SK-N-SH (cell line): ENCODE measurements at regions not wholly inside any gene's neighbourhood (a gene's known extent, or its start where the extent isn't known, plus 50 kb on each side); places are given as distances from the start of the nearest gene placed in this dataset.

Experiments
- CTCF ChIA-PET: fragments of 300-600, 350-600 bp; formaldehyde crosslinking; extraction: SDS; loops from one replicate; lab custom pipeline; 2021; lab: Yijun Ruan, JAX
- POLR2A ChIA-PET: fragments of 350-600 bp; sonication (Branson Sonifier 250); formaldehyde crosslinking; extraction: SDS; loops from one replicate; lab custom pipeline; 2020; ENCODE audit warnings: antibody characterized with exemption, inconsistent platforms; lab: Yijun Ruan, JAX
- DNase-seq: peaks from one replicate; pipeline ENCODE4 v3.0.0; 2012
- H2AFZ ChIP-seq: fragments of 200-600 bp; sonication (generic); 2 replicates; pipeline ENCODE4 v1.8.1; 2016; ENCODE audit warnings: antibody characterized with exemption, mild to moderate bottlenecking, low read depth
- H3F3A ChIP-seq: fragments of 200-600 bp; sonication (generic); replicated peaks from 2 replicates; pipeline ENCODE3; 2016; ENCODE audit warnings: antibody characterized with exemption, mild to moderate bottlenecking; ENCODE audit not compliant: insufficient read depth
- H3K27ac ChIP-seq, 2 experiments: fragments of 200-500 bp in 1 of 2; fragments of 200-600 bp in 1 of 2; sonication (Bioruptor generic) in 1 of 2; sonication (generic), shearing (Covaris generic) in 1 of 2; 2 replicates each; pipeline versions ENCODE4 v1.5.1 to v1.6.1; 2014 to 2016; ENCODE audit warnings: low read depth in 2 of 2, inconsistent platforms in 1 of 2, low read length in 1 of 2, mild to moderate bottlenecking in 1 of 2, mixed read lengths in 1 of 2
- H3K27me3 ChIP-seq: fragments of 200-600 bp; sonication (generic), shearing (Covaris generic); 2 replicates; pipeline ENCODE4 v1.6.1; 2016; ENCODE audit warnings: mixed run types; ENCODE audit not compliant: insufficient read depth
- H3K36me3 ChIP-seq, 2 experiments: fragments of 200-500 bp in 1 of 2; fragments of 200-600 bp in 1 of 2; sonication (Bioruptor generic) in 1 of 2; sonication (generic) in 1 of 2; replicated peaks in 1 of 2; 2 replicates each; pipeline versions ENCODE3 to v1.5.1; 2014 to 2016; ENCODE audit warnings: low read length in 1 of 2, mild to moderate bottlenecking in 1 of 2; ENCODE audit not compliant: insufficient read depth in 2 of 2, control insufficient read depth in 1 of 2
- H3K4me1 ChIP-seq, 2 experiments: fragments of 200-500 bp in 1 of 2; fragments of 200-600 bp in 1 of 2; sonication (Bioruptor generic) in 1 of 2; sonication (generic), shearing (Covaris generic) in 1 of 2; 2 replicates each; pipeline versions ENCODE4 v1.5.1 to v1.6.1; 2014 to 2016; ENCODE audit warnings: low read depth in 1 of 2, low read length in 1 of 2, mixed run types in 1 of 2; ENCODE audit not compliant: insufficient read depth in 2 of 2, control insufficient read depth in 1 of 2
- H3K4me2 ChIP-seq: fragments of 200-600 bp; sonication (generic), shearing (Covaris generic); 2 replicates; pipeline ENCODE4 v1.6.1; 2017; ENCODE audit warnings: mixed run types
- H3K4me3 ChIP-seq, 2 experiments: fragments of 200-500 bp in 1 of 2; fragments of 200-600 bp in 1 of 2; sonication (Bioruptor generic) in 1 of 2; sonication (generic), shearing (Covaris generic) in 1 of 2; 2 replicates each; pipeline versions ENCODE4 v1.5.1 to v1.8.1; 2014 to 2016; ENCODE audit warnings: low read depth in 2 of 2, inconsistent platforms in 1 of 2, low read length in 1 of 2, mild to moderate bottlenecking in 1 of 2, mixed read lengths in 1 of 2, moderate library complexity in 1 of 2
- H3K79me2 ChIP-seq: fragments of 200-600 bp; sonication (generic); 2 replicates; pipeline ENCODE4 v1.8.1; 2017; ENCODE audit warnings: mild to moderate bottlenecking; ENCODE audit not compliant: insufficient read depth
- H3K9ac ChIP-seq: fragments of 200-600 bp; sonication (generic); 2 replicates; pipeline ENCODE4 v1.6.1; 2017; ENCODE audit warnings: mixed run types
- H3K9me2 ChIP-seq: fragments of 200-600 bp; sonication (generic); 2 replicates; pipeline ENCODE4 v1.6.1; 2017; ENCODE audit warnings: mixed run types
- H3K9me3 ChIP-seq: fragments of 200-600 bp; sonication (generic); 2 replicates; pipeline ENCODE4 v1.6.1; 2017; ENCODE audit warnings: mixed run types, mild to moderate bottlenecking, moderate library complexity
- H4K20me1 ChIP-seq: fragments of 200-600 bp; sonication (generic); 2 replicates; pipeline ENCODE4 v1.6.1; 2017; ENCODE audit warnings: mild to moderate bottlenecking, mixed run types; ENCODE audit not compliant: insufficient read depth
- CHD2 ChIP-seq: fragments of 150-350 bp; IDR thresholded peaks from 2 replicates; pipeline ENCODE4 v1.6.1; 2018; ENCODE audit warnings: low read length; ENCODE audit not compliant: partially characterized antibody
- ELF1 ChIP-seq: IDR thresholded peaks from 2 replicates; pipeline ENCODE4 v1.4.0; 2012
- EZH2phosphoT487 ChIP-seq: fragments of 200-600 bp; sonication (generic); IDR thresholded peaks from 2 replicates; pipeline ENCODE4 v1.6.1; 2017; ENCODE audit warnings: low read depth, mixed run types, mild to moderate bottlenecking, antibody characterized with exemption, moderate library complexity, borderline replicate concordance
- FOXJ3 ChIP-seq: sonication (generic); formaldehyde crosslinking; IDR thresholded peaks from 2 replicates; pipeline ENCODE4 v1.5.1; 2020; ENCODE audit warnings: mild to moderate bottlenecking, missing genetic modification reagents
- FOXM1 ChIP-seq: IDR thresholded peaks from 2 replicates; pipeline ENCODE4 v1.4.0; 2012; ENCODE audit warnings: low read depth, mild to moderate bottlenecking
- GABPA ChIP-seq: IDR thresholded peaks from 2 replicates; pipeline ENCODE4 v1.4.0; 2012; ENCODE audit warnings: low read depth, mild to moderate bottlenecking
- GATA2 ChIP-seq: sonication (generic); formaldehyde crosslinking; IDR thresholded peaks from 2 replicates; pipeline ENCODE4 v1.5.0; 2020; ENCODE audit warnings: mild to moderate bottlenecking, missing genetic modification reagents
- IRF3 ChIP-seq: fragments of 150-350 bp; IDR thresholded peaks from 2 replicates; pipeline ENCODE4 v1.6.1; 2016; ENCODE audit warnings: mild to moderate bottlenecking, low read depth, low read length
- MEF2A ChIP-seq: IDR thresholded peaks from 2 replicates; pipeline ENCODE4 v1.4.0; 2012; ENCODE audit warnings: low read depth, borderline replicate concordance
- NRF1 ChIP-seq: IDR thresholded peaks from 2 replicates; pipeline ENCODE4 v1.6.1; 2012; ENCODE audit warnings: low read depth, mild to moderate bottlenecking, low read length
- POLR2AphosphoS5 ChIP-seq: IDR thresholded peaks from 2 replicates; pipeline ENCODE4 v1.6.1; 2012; ENCODE audit warnings: low read depth, low read length
- RAD21 ChIP-seq: IDR thresholded peaks from 2 replicates; pipeline ENCODE4 v1.6.1; 2012; ENCODE audit warnings: mild to moderate bottlenecking, low read length
- RXRA ChIP-seq: IDR thresholded peaks from 2 replicates; pipeline ENCODE4 v1.4.0; 2012; ENCODE audit warnings: low read depth, mild to moderate bottlenecking, borderline replicate concordance
- SIN3A ChIP-seq: IDR thresholded peaks from 2 replicates; pipeline ENCODE4 v1.6.1; 2012; ENCODE audit warnings: low read depth, mild to moderate bottlenecking, low read length, moderate library complexity, borderline replicate concordance
- SMC3 ChIP-seq: IDR thresholded peaks from 2 replicates; pipeline ENCODE4 v1.6.1; 2012; ENCODE audit warnings: low read depth, low read length, improper control_type of control experiment
- TCF12 ChIP-seq: IDR thresholded peaks from 2 replicates; pipeline ENCODE4 v1.4.0; 2012
- TEAD4 ChIP-seq: IDR thresholded peaks from 2 replicates; pipeline ENCODE4 v1.4.0; 2012; ENCODE audit warnings: mild to moderate bottlenecking, borderline replicate concordance; ENCODE audit not compliant: insufficient read depth
- USF1 ChIP-seq: IDR thresholded peaks from 2 replicates; pipeline ENCODE4 v1.4.0; 2012; ENCODE audit warnings: low read depth, borderline replicate concordance
- YY1 ChIP-seq: IDR thresholded peaks from 2 replicates; pipeline ENCODE4 v1.4.0; 2012; ENCODE audit warnings: low read depth, mild to moderate bottlenecking
- WGBS: methylation state at CpG from one replicate; pipeline ENCODE4 v1.1.6; 2017; ENCODE audit warnings: low lambda C conversion rate; 5-methylcytosine and 5-hydroxymethylcytosine counted together
- TF ChIP-seq, protein P1 (sequence below): fragments of 150-350 bp; IDR thresholded peaks from 2 replicates; pipeline ENCODE4 v1.6.1; 2017; ENCODE audit warnings: antibody characterized with exemption, low read length, low read depth, borderline replicate concordance
- TF ChIP-seq, protein P2 (sequence below): IDR thresholded peaks from 2 replicates; pipeline ENCODE4 v1.4.0; 2012; ENCODE audit warnings: low read depth
- TF ChIP-seq, protein P3 (sequence below): fragments of 200-600 bp; sonication (generic); IDR thresholded peaks from 2 replicates; pipeline ENCODE4 v1.6.1; 2017; ENCODE audit warnings: antibody characterized with exemption, mild to moderate bottlenecking, moderate library complexity

DNA sequence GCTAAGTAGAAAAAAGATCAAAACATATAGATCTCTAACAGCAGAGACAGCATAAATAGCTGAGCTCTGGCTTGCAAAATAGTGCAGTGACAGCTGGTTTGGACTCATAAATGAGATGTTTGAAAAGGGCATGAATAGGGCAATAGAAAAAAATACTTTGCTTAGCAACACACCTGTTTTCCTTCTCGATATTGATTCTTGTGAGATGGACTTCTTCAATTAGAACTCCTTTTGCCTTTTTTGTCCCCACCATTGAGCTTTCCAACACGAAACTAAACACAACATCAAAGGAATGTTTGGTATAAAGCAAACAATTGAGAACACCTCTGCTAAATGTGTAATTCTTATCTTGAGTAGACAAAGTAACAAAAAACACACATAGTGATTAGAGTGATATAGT, 726.3 kb downstream of the RAPGEF2 start:
- Histone ChIP-seq H3K9ac (no peak overlapping the region), H4K20me1 (no peaks in the 10 kb centered on the region), H2AFZ (no peak overlapping the region), H3K36me3 (no peaks in the 10 kb centered on the region), H3K4me1 (no peaks in the 10 kb centered on the region), H3K27ac (no peak overlapping the region), H3K79me2 (no peaks in the 10 kb centered on the region), H3K9me3 (no peaks in the 10 kb centered on the region), H3K4me3 (no peak overlapping the region), H3K27me3 (no peaks in the 10 kb centered on the region), H3K9me2 (no peaks in the 10 kb centered on the region), H3F3A (no peaks in the 10 kb centered on the region), H3K4me2 (no peak overlapping the region)
- WGBS = 7% methylated on average over 2 of the region's 2 CpGs
- CTCF ChIA-PET = no interaction called here
- DNase-seq = no peak
- no peak for TF ChIP-seq GABPA
- no peak for TF ChIP-seq CHD2
- TF ChIP-seq USF1 = no peak
- TF ChIP-seq RAD21 = no peak
- TF ChIP-seq YY1 = no peak
- TF ChIP-seq FOXM1 = no peak
- no peak for TF ChIP-seq SMC3
- TF ChIP-seq, protein P1, sequence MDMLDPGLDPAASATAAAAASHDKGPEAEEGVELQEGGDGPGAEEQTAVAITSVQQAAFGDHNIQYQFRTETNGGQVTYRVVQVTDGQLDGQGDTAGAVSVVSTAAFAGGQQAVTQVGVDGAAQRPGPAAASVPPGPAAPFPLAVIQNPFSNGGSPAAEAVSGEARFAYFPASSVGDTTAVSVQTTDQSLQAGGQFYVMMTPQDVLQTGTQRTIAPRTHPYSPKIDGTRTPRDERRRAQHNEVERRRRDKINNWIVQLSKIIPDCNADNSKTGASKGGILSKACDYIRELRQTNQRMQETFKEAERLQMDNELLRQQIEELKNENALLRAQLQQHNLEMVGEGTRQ = no peak
- no peak for TF ChIP-seq ELF1
- TF ChIP-seq NRF1 = no peak
- TF ChIP-seq SIN3A = no peak
- no peak for TF ChIP-seq RXRA
- no peak for TF ChIP-seq MEF2A
- TF ChIP-seq TCF12 = no peak
- no peak for TF ChIP-seq TEAD4
- TF ChIP-seq POLR2AphosphoS5 = no peak
- POLR2A ChIA-PET = no interaction called here

- H3K9ac ChIP-seq = no peak overlapping the region
- no peak overlapping the region for H3K4me2 ChIP-seq
- ChIA-PET CTCF (no interaction called here), POLR2A (no interaction called here)
- H3K27me3 ChIP-seq = no peaks in the 10 kb centered on the region
- no peaks in the 10 kb centered on the region for H4K20me1 ChIP-seq
- no peaks in the 10 kb centered on the region for H3K79me2 ChIP-seq
- no peaks in the 10 kb centered on the region for H3F3A ChIP-seq
- H3K27ac ChIP-seq = no peak overlapping the region
- 26% methylated on average over 3 of the region's 3 CpGs for WGBS
- H3K4me3 ChIP-seq = no peak overlapping the region
- H3K36me3 ChIP-seq = no peaks in the 10 kb centered on the region
- no peaks in the 10 kb centered on the region for H3K9me3 ChIP-seq
- no peak for DNase-seq
- no peaks in the 10 kb centered on the region for H3K4me1 ChIP-seq
- H2AFZ ChIP-seq = no peak overlapping the region
- H3K9me2 ChIP-seq = no peaks in the 10 kb centered on the region
- TF ChIP-seq, protein P2, sequence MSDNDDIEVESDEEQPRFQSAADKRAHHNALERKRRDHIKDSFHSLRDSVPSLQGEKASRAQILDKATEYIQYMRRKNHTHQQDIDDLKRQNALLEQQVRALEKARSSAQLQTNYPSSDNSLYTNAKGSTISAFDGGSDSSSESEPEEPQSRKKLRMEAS = no peak
- TF ChIP-seq FOXM1 = no peak
- TF ChIP-seq EZH2phosphoT487 = no peak
- TF ChIP-seq ELF1 = no peak
- TF ChIP-seq RAD21 = no peak
- TF ChIP-seq FOXJ3 (CRISPR knock-in tag) = no peak
- TF ChIP-seq IRF3 = no peak
- no peak for TF ChIP-seq CHD2
- no peak for TF ChIP-seq NRF1
- no peak for TF ChIP-seq GATA2 (CRISPR knock-in tag)
- TF ChIP-seq, protein P3, sequence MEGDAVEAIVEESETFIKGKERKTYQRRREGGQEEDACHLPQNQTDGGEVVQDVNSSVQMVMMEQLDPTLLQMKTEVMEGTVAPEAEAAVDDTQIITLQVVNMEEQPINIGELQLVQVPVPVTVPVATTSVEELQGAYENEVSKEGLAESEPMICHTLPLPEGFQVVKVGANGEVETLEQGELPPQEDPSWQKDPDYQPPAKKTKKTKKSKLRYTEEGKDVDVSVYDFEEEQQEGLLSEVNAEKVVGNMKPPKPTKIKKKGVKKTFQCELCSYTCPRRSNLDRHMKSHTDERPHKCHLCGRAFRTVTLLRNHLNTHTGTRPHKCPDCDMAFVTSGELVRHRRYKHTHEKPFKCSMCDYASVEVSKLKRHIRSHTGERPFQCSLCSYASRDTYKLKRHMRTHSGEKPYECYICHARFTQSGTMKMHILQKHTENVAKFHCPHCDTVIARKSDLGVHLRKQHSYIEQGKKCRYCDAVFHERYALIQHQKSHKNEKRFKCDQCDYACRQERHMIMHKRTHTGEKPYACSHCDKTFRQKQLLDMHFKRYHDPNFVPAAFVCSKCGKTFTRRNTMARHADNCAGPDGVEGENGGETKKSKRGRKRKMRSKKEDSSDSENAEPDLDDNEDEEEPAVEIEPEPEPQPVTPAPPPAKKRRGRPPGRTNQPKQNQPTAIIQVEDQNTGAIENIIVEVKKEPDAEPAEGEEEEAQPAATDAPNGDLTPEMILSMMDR = no peak
These were observed 734.2 kb downstream of the RAPGEF2 start for GRCh38 chr4:159837071-159837470.
